ENCODE measurements at regions not wholly inside any gene's neighbourhood (a gene's known extent, or its start where the extent isn't known, plus 50 kb on each side); places are given as distances from the start of the nearest gene placed in this dataset.

GRCh38 chrX:16496175-16496574, 153.8 kb upstream of the S100G start:
- no peak for DNase-seq (ENCODE audit: low spot score)

- DNase-seq (ENCODE audit: low spot score): no peak
Observed at GRCh38 chrX:16511796-16512776, 137.9 kb upstream of the S100G start.

GRCh38 chrX:16516232-16516876, 133.6 kb upstream of the S100G start:
- no peak for DNase-seq (ENCODE audit: low spot score)

GRCh38 chrX:16517039-16517605, 132.8 kb upstream of the S100G start:
- no peak for DNase-seq (ENCODE audit: low spot score)

GRCh38 chrX:16518131-16518530, 131.8 kb upstream of the S100G start:
- no peak for DNase-seq (ENCODE audit: low spot score)

GRCh38 chrX:16524316-16524715, 125.6 kb upstream of the S100G start:
- no peak for DNase-seq (ENCODE audit: low spot score)

- DNase-seq (ENCODE audit: low spot score): no peak
Observed at GRCh38 chrX:16526003-16526402, 124.0 kb upstream of the S100G start.

GRCh38 chrX:16528620-16529019, 121.3 kb upstream of the S100G start:
- no peak for DNase-seq (ENCODE audit: low spot score)
